ENCODE measurements at regions not wholly inside any gene's neighbourhood (a gene's known extent, or its start where the extent isn't known, plus 50 kb on each side); places are given as distances from the start of the nearest gene placed in this dataset.

DNA sequence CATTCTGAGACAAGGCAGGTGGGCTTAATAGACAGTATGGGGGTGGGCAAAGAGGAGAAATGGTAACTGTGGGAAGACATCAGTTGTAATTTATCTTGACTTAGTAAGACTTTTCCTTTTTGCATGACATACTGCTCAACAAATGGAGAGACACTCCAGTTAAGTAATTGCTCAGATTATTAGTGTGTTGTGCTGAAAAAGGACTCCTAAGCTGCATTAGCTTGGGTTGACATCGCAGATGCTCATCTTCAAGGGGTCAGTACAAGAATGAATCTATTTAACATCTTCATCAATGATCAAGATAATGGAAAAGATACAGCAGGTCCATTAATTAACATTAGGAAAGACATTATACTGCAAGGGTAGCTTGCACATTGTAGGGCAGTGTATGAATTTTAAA is 181.1 kb upstream of the ELAVL2 start:
- TF ChIP-seq, protein P1, sequence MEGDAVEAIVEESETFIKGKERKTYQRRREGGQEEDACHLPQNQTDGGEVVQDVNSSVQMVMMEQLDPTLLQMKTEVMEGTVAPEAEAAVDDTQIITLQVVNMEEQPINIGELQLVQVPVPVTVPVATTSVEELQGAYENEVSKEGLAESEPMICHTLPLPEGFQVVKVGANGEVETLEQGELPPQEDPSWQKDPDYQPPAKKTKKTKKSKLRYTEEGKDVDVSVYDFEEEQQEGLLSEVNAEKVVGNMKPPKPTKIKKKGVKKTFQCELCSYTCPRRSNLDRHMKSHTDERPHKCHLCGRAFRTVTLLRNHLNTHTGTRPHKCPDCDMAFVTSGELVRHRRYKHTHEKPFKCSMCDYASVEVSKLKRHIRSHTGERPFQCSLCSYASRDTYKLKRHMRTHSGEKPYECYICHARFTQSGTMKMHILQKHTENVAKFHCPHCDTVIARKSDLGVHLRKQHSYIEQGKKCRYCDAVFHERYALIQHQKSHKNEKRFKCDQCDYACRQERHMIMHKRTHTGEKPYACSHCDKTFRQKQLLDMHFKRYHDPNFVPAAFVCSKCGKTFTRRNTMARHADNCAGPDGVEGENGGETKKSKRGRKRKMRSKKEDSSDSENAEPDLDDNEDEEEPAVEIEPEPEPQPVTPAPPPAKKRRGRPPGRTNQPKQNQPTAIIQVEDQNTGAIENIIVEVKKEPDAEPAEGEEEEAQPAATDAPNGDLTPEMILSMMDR (IDR thresholded peaks at IDR 0.05 in 4 of 5, conservative IDR thresholded peaks at IDR 0.05 in 1 of 5) = no peak
- TF ChIP-seq POLR2A (IDR thresholded peaks at IDR 0.05) = no peak

All from gastrocnemius medialis (tissue), 4 donors.